ENCODE measurements at regions not wholly inside any gene's neighbourhood (a gene's known extent, or its start where the extent isn't known, plus 50 kb on each side); places are given as distances from the start of the nearest gene placed in this dataset.

- TF ChIP-seq POLR2A (IDR thresholded peaks at IDR 0.05; ENCODE audit: low read depth) (no peak), POLR2AphosphoS5 (IDR thresholded peaks at IDR 0.05) (no peak)
These were observed 60.0 kb upstream of the EDAR start for GRCh38 chr2:109049022-109049421.
